T-cell (primary cell): ENCODE measurements at regions not wholly inside any gene's neighbourhood (a gene's known extent, or its start where the extent isn't known, plus 50 kb on each side); places are given as distances from the start of the nearest gene placed in this dataset.

Source experiments
- ATAC-seq, 4 experiments: fragments of 200-7000 bp in 3 of 4; fragments of 150-1000 bp in 1 of 4; cut with Tn5 transposase; replicated peaks in 1 of 4; 1 replicate in 3 of 4; 2 replicates in 1 of 4; pipeline ENCODE4 v1.10.0; 2021; ENCODE audit warnings: moderate library complexity in 3 of 4, mild to moderate bottlenecking in 2 of 4, moderate number of reproducible peaks in 1 of 4
- CTCF ChIA-PET, 2 donors: fragments of 300-600 bp; sonication (Branson Sonifier 250); formaldehyde crosslinking; loops; one replicate each; lab custom pipeline; 2022; ENCODE audit warnings: antibody characterized with exemption in 2 of 2; lab: Charles Lee
- POLR2A ChIA-PET, 2 donors: fragments of 300-600 bp; sonication (Branson Sonifier 250); formaldehyde crosslinking; loops; one replicate each; lab custom pipeline; 2022; ENCODE audit warnings: antibody characterized with exemption in 2 of 2; lab: Charles Lee
- DNase-seq, 35 experiments: peaks; one replicate each; pipeline versions ENCODE4 v3.0.0 to v3.0.0-alpha.2; 2013 to 2023
- H3K27ac ChIP-seq: one replicate; pipeline ENCODE4 v1.5.1; 2013; ENCODE audit warnings: low read length
- H3K27me3 ChIP-seq, 2 experiments: replicated peaks in 1 of 2; 1 replicate in 1 of 2; 2 replicates in 1 of 2; pipeline versions ENCODE4 v1.6.1 to v1.7.0; 2013; ENCODE audit warnings: low read length in 1 of 2, mixed read lengths in 1 of 2; ENCODE audit not compliant: control insufficient read depth in 2 of 2, insufficient read depth in 2 of 2; ENCODE audit errors: extremely low read depth in 1 of 2
- H3K36me3 ChIP-seq, 2 donors: 1 replicate in 1 of 2; 2 replicates in 1 of 2; pipeline versions ENCODE4 v1.6.1 to v1.7.0; 2013; ENCODE audit warnings: low read length in 1 of 2; ENCODE audit not compliant: control insufficient read depth in 2 of 2, insufficient read depth in 1 of 2; ENCODE audit errors: extremely low read depth in 1 of 2
- H3K4me1 ChIP-seq, 2 experiments: 1 replicate in 1 of 2; 2 replicates in 1 of 2; pipeline versions ENCODE4 v1.6.1 to v1.7.0; 2013; ENCODE audit warnings: low read length in 2 of 2, mixed read lengths in 1 of 2; ENCODE audit not compliant: insufficient read depth in 2 of 2, control insufficient read depth in 1 of 2; ENCODE audit errors: extremely low read depth in 1 of 2
- H3K4me3 ChIP-seq, 2 donors: 1 replicate in 1 of 2; 2 replicates in 1 of 2; pipeline versions ENCODE4 v1.5.1 to v1.7.0; 2013; ENCODE audit warnings: mild to moderate bottlenecking in 2 of 2, low read length in 1 of 2, moderate library complexity in 1 of 2; ENCODE audit not compliant: control insufficient read depth in 1 of 2; ENCODE audit errors: extremely low read depth in 1 of 2
- H3K9me3 ChIP-seq: 2 replicates; pipeline ENCODE4 v1.7.0; 2013
- H3K27ac Mint-ChIP-seq, 2 donors: one replicate each; pipeline ENCODE4 v1.8.0; 2020 to 2021; ENCODE audit warnings: mild to moderate bottlenecking in 2 of 2, mixed read lengths in 2 of 2
- H3K27me3 Mint-ChIP-seq, 2 donors: one replicate each; pipeline ENCODE4 v1.8.0; 2021 to 2022; ENCODE audit warnings: mixed read lengths in 2 of 2
- H3K36me3 Mint-ChIP-seq: one replicate; pipeline ENCODE4 v1.8.0; 2021; ENCODE audit warnings: mixed read lengths
- H3K4me1 Mint-ChIP-seq, 3 donors: one replicate each; pipeline ENCODE4 v1.8.0; 2020 to 2022; ENCODE audit warnings: mixed read lengths in 3 of 3, mild to moderate bottlenecking in 1 of 3
- H3K4me3 Mint-ChIP-seq, 3 donors: one replicate each; pipeline ENCODE4 v1.8.0; 2020 to 2022; ENCODE audit warnings: mild to moderate bottlenecking in 3 of 3, mixed read lengths in 3 of 3, moderate library complexity in 3 of 3
- H3K9me3 Mint-ChIP-seq, 3 donors: one replicate each; pipeline ENCODE4 v1.8.0; 2020 to 2022; ENCODE audit warnings: mixed read lengths in 3 of 3
- WGBS: methylation state at CpG from one replicate; pipeline ENCODE4 v1.1.5; 2013; ENCODE audit warnings: missing lambda C conversion rate; ENCODE audit not compliant: insufficient coverage; 5-methylcytosine and 5-hydroxymethylcytosine counted together

DNA sequence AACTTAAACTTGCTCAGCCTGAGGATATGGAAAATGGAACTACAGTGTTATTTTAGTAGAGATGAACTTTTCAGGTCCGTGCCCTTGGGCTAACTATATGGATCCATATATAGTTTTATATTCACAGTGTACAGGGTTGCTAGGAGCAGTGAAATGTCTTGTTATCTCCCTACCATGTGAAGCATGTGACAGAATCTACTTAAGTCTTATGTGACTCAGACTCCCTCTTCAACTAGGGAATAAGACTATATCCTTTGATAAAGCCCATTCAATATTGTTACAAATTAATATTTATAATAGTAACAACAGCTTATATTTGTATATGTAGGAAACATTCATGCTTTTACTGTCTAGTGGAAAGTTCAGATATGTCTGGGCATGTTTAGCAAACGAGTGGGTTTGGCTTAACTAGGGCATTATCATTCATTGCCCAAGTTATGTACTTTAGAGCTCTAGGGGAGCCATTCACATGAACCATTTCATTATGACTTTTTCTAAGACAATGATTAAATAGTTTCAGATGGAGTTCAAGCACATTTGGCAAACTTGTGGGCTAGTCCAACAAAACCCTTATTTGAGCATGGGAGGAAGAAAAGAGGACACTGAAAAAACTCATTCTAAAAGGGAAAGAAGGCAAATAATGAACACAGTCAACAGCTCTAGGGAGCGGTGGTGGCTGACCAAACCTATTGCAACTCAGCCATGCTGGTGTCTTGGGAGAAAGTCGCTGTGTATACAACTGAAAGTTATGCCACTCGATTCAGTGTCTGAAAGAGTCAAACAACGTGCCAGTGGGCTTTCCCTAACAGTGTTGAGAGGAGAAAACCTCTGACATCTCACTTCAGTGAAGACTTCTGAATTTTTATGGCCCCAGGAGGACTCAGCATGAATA is 305.9 kb upstream of the G2E3 start:
- CTCF ChIA-PET = no interaction called here
- H3K36me3 Mint-ChIP-seq = no peaks in the 10 kb centered on the region

DNA sequence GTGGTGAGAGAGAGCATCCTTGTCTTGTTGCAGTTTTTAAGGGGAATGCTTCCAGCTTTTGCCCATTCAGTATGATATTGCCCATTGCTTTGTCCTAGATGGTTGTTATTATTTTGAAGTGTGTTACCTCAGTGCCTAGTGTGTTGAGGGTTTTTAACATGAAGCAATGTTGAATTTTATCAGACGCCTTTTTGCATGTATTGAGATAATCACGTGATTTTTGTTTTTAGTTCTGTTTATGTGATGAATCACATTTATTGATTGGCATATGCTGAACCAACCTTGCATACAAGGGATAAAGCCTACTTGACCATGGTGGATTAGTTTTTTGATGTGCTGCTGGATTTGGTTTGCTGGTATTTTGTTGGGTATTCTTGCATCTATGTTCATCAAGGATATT is 302.3 kb upstream of the G2E3 start:
- CTCF ChIA-PET = interaction anchor here in 1 of 2 donors (0.6 kb wide), 1 partner anchor 277 kb away, joined by 3 read pairs; no protein-coding TSS in a partner anchor
- DNase-seq (no peak), ATAC-seq (no peak)
- Mint-ChIP-seq H3K4me3 (no peak overlapping the region), H3K4me1 (no peaks in the 10 kb centered on the region), H3K27ac (no peak overlapping the region), H3K27me3 (peaks cover 0 to 5% of the 10 kb centered on the region in 2 donors), H3K36me3 (no peaks in the 10 kb centered on the region), H3K9me3 (peaks cover 0 to 11% (median 6%) of the 10 kb centered on the region in 3 donors)
- H3K36me3 ChIP-seq = no peaks in the 10 kb centered on the region
- no peak overlapping the region for H3K4me3 ChIP-seq
- no peak overlapping the region for H3K27ac ChIP-seq
- 95% methylated on average over 2 of the region's 2 CpGs for WGBS
- H3K4me1 ChIP-seq = no peaks in the 10 kb centered on the region
- no peaks in the 10 kb centered on the region for H3K9me3 ChIP-seq
- no peaks in the 10 kb centered on the region for H3K27me3 ChIP-seq
- POLR2A ChIA-PET = no interaction called here

More for the DNA sequence above, 305.9 kb upstream of the G2E3 start:
- no peaks in the 10 kb centered on the region for H3K36me3 ChIP-seq
- H3K4me1 ChIP-seq = no peaks in the 10 kb centered on the region
- no peak overlapping the region for H3K27ac ChIP-seq
- no peaks in the 10 kb centered on the region for H3K9me3 ChIP-seq
- H3K4me3 Mint-ChIP-seq = no peak overlapping the region
- H3K27ac Mint-ChIP-seq = no peak overlapping the region
- no peaks in the 10 kb centered on the region for H3K27me3 ChIP-seq
- peaks cover 2 to 11% (median 6%) of the 10 kb centered on the region in 3 donors for H3K9me3 Mint-ChIP-seq
- no peak overlapping the region for H3K4me3 ChIP-seq
- 33% methylated on average over 3 of the region's 6 CpGs for WGBS
- POLR2A ChIA-PET = no interaction called here
- H3K27me3 Mint-ChIP-seq = peaks cover 0 to 4% of the 10 kb centered on the region in 2 donors
- DNase-seq (no peak), ATAC-seq (no peak)
- no peaks in the 10 kb centered on the region for H3K4me1 Mint-ChIP-seq

DNA sequence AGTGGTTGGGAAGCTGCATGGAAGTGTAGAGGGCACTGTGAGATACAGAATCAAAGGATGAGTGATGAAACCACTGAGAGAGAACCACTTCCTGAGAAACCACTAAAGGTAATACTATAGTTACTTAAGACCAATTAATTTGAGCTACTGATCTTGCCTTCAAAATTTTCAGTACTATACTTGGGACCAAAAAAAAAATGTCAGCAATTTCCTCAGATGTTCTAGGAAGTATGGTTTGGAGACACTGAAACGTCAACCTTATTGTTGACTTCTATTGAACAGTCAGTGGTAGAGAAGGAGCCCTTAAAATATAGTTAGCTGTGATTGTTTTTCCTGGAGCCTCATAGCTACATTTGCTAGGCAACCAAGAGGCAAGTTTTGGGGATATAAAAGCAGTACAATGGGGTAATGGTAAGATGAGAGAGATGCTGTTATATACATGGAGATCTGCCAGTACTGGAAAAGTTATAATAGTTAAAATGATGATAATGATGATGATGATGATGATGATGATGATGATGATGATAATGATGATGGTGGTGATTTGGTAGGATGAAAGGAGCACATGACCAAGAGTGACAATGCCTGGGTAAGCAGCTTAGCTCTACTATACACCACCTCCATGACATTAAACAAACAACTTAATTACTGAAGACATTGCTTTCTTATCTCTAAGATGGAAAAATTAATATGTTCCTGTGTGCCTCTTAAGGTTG is 300.9 kb upstream of the G2E3 start:
- Mint-ChIP-seq H3K4me3 (no peak overlapping the region), H3K36me3 (no peaks in the 10 kb centered on the region), H3K4me1 (no peaks in the 10 kb centered on the region), H3K27me3 (peaks cover 0 to 5% of the 10 kb centered on the region in 2 donors), H3K9me3 (peaks cover 0 to 11% (median 6%) of the 10 kb centered on the region in 3 donors), H3K27ac (no peak overlapping the region)
- Histone ChIP-seq H3K9me3 (no peaks in the 10 kb centered on the region), H3K4me3 (no peak overlapping the region), H3K27ac (no peak overlapping the region), H3K27me3 (no peaks in the 10 kb centered on the region), H3K36me3 (no peaks in the 10 kb centered on the region), H3K4me1 (no peaks in the 10 kb centered on the region)
- CTCF ChIA-PET = interaction anchor here in 1 of 2 donors (0.9 kb wide), 1 partner anchor 12 kb away, joined by 3 read pairs; no protein-coding TSS in a partner anchor
- WGBS = no CpG with 5 or more reads among the region's 1 CpG
- ATAC-seq (no peak), DNase-seq (no peak)
- POLR2A ChIA-PET = interaction anchor here in 1 of 2 donors (0.8 kb wide), 1 partner anchor 20 kb away, joined by 3 read pairs; no protein-coding TSS in a partner anchor

DNA sequence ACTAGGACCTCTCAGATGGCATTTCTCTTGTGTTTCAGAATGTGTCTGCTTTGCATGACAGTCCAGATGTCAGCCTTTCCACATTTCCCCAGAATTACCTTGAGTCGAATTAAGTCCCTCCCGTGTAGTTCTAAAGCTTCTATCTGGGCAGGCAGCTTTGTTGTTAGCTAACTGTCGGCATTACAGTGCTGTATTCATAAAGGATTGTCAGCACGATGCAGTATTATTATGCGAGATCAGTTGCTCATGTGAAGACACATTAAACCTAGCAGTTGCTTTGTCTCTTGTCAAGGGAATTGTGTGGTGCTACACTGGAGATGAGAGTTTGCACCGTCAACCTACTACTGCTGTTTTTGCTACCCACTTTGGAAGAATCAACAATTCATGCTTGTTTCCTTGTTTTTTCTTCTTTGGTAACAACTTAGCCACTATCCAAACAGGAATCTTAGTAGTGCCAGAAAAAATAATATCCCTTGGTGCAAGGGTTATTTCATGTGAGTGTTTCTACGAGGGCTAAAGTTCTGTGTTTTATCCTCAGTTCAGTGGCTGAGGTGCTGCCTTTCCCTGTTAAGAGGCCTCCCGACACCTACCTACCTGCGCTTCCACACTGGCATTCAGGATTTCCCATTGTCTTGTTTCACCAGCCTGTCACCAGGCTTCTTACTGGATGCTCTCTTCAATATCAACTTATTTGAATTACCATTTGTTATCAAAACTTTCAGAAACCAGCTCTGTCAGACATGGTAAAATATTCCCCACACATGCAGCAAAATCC is 297.9 kb upstream of the G2E3 start:
- Mint-ChIP-seq H3K4me1 (no peaks in the 10 kb centered on the region), H3K36me3 (no peaks in the 10 kb centered on the region), H3K4me3 (no peak overlapping the region), H3K27me3 (peaks cover 0 to 9% of the 10 kb centered on the region in 2 donors), H3K9me3 (peaks cover 0 to 6% (median 6%) of the 10 kb centered on the region in 3 donors), H3K27ac (no peak overlapping the region)
- no peaks in the 10 kb centered on the region for H3K9me3 ChIP-seq
- no peaks in the 10 kb centered on the region for H3K36me3 ChIP-seq
- ChIA-PET POLR2A (no interaction called here), CTCF (no interaction called here)
- no peak overlapping the region for H3K27ac ChIP-seq
- H3K4me1 ChIP-seq = no peaks in the 10 kb centered on the region
- DNase-seq (no peak), ATAC-seq (no peak)
- WGBS = 80% methylated on average over 2 of the region's 9 CpGs
- H3K27me3 ChIP-seq = no peaks in the 10 kb centered on the region
- no peak overlapping the region for H3K4me3 ChIP-seq

DNA sequence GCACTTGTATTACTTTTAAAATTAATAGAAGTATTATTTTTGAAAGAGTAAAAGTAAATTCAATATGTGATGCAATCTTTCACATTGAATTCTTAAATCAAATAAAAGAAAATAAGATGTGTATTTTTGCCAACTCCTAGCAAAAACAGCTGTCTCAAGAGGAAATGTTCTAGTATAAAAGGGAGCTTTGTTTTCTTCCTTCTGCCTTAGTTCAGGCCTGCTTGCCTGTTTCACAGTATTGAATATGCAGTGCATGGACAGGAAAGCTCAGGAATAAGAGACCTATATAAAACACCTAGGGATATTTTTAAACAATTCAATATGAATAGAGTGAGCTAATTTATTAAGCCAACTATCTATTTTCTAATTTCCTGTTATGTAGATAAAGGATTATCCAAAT is 294.8 kb upstream of the G2E3 start:
- H3K9me3 Mint-ChIP-seq = no peaks in the 10 kb centered on the region
- no peak for ATAC-seq
- no peak overlapping the region for H3K27ac ChIP-seq
- peaks cover 4 to 6% of the 10 kb centered on the region in 2 donors for H3K27me3 Mint-ChIP-seq
- no peaks in the 10 kb centered on the region for H3K36me3 Mint-ChIP-seq
- H3K4me3 Mint-ChIP-seq = no peak overlapping the region
- H3K9me3 ChIP-seq = no peaks in the 10 kb centered on the region
- H3K27ac Mint-ChIP-seq = no peak overlapping the region
- no peaks in the 10 kb centered on the region for H3K4me1 ChIP-seq
- POLR2A ChIA-PET = no interaction called here
- H3K27me3 ChIP-seq = no peaks in the 10 kb centered on the region
- DNase-seq = no peak
- H3K4me1 Mint-ChIP-seq = no peaks in the 10 kb centered on the region
- H3K36me3 ChIP-seq = no peaks in the 10 kb centered on the region
- H3K4me3 ChIP-seq = no peak overlapping the region
- CTCF ChIA-PET = no interaction called here

DNA sequence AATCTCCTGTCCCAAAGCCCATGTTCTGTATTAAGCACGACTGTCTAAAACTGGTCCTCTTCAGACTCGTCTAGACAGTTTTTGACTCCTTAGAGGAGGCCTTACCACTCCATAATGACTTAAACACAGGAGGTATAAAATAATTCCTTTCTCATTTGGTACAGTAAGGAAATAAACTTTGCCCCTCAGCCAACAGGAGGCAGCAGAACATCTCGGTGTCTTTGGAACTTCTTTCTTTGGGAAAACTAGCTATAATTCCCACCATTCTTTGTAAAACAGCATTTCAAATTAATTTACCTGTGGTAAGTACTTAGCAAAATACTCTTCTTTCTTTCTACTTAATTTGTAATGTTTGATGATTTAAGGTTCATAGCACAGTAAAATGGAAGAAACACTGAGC is 292.7 kb upstream of the G2E3 start:
- CTCF ChIA-PET = interaction anchor here in 1 of 2 donors (0.5 kb wide), 1 partner anchor 124 kb away, joined by 3 read pairs; no protein-coding TSS in a partner anchor
- peaks cover 0 to 4% (median 4%) of the 10 kb centered on the region in 3 donors for H3K4me1 Mint-ChIP-seq
- H3K4me3 Mint-ChIP-seq = no peak overlapping the region
- H3K27me3 Mint-ChIP-seq = peaks cover 4 to 6% of the 10 kb centered on the region in 2 donors
- H3K27ac ChIP-seq = no peak overlapping the region
- H3K36me3 Mint-ChIP-seq = no peaks in the 10 kb centered on the region
- H3K36me3 ChIP-seq = no peaks in the 10 kb centered on the region
- peaks cover 0 to 4% of the 10 kb centered on the region in 2 experiments for H3K4me1 ChIP-seq
- POLR2A ChIA-PET = interaction anchor here in 1 of 2 donors (0.6 kb wide), 1 partner anchor 325 kb away, joined by 5 read pairs; no protein-coding TSS in a partner anchor
- H3K9me3 ChIP-seq = no peaks in the 10 kb centered on the region
- no peak overlapping the region for H3K4me3 ChIP-seq
- H3K27me3 ChIP-seq = no peaks in the 10 kb centered on the region
- DNase-seq = no peak
- no peaks in the 10 kb centered on the region for H3K9me3 Mint-ChIP-seq
- ATAC-seq = no peak
- H3K27ac Mint-ChIP-seq = no peak overlapping the region
- WGBS = no CpG with 5 or more reads among the region's 3 CpGs
